ENCODE measurements at regions not wholly inside any gene's neighbourhood (a gene's known extent, or its start where the extent isn't known, plus 50 kb on each side); places are given as distances from the start of the nearest gene placed in this dataset.
A peak's percentile ranks its signal among the peaks of the same experiment; 100 is the strongest.

DNA sequence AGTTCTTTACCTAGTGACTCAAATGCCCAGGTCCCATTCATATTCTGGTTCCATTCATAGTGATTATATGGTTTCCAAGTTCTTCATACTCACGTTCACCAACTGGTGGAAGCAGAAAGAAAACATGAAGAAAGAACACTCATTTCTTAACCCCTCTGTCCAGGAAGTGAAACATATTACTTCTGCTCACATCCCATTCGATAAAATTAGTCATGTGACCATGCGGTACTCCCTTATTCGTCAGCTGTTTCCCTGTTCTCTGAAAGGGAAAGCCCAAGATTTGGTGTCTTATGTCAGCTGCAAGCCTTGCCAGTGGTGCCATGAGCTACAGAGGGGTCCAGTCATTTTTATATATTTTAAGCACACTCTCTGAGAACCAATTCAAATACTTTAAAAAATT, 387.0 kb upstream of the DMAC1 start:
- Histone ChIP-seq H4K20me1 (ENCODE audit: insufficient read depth, low read depth, low read length) (no peaks in the 10 kb centered on the region), H3K4me2 (ENCODE audit: low read depth, low read length, poor library complexity, severe bottlenecking) (no peak overlapping the region), H3K9ac (ENCODE audit: low read length) (no peak overlapping the region), H3K9me3 (ENCODE audit: low read length) (peaks cover 25% of the 10 kb centered on the region), H3K9me2 (replicated peaks; ENCODE audit: insufficient read depth, low read length) (no peaks in the 10 kb centered on the region), H3K27ac (ENCODE audit: low read length) (no peak overlapping the region), H3K4me1 (ENCODE audit: low read length) (no peaks in the 10 kb centered on the region), H3K79me2 (ENCODE audit: low read length) (no peaks in the 10 kb centered on the region), H3K36me3 (ENCODE audit: insufficient read depth, low read length) (no peaks in the 10 kb centered on the region), H3K4me3 (ENCODE audit: low read length) (no peak overlapping the region), H3K27me3 (ENCODE audit: low read length) (no peaks in the 10 kb centered on the region), H2AFZ (ENCODE audit: low read length) (peak overlapping the region; percentile 36; the same call in 1 of the 2 replicates)
- no peak for DNase-seq

DNA sequence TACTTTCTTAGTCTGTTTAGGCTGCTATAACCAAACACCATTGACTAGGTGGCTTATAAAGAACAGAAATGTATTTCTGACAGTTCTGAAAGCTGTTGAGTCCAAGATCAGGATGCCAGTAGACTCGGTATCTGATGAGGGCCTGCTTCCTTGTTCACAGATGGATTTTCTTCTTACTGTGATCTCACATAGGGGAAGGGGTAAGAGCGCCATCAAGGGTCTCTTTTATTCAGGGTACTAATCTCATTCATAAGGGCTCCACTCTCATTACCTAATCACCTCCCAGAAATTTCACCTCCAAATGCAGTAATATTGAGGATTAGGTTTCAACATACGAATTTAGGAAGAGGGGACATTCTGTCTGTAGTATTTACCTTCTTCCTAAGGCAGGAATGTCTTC, 384.0 kb upstream of the DMAC1 start:
- Histone ChIP-seq H3K27ac (ENCODE audit: low read length) (no peak overlapping the region), H3K9me3 (ENCODE audit: low read length) (peaks cover 16% of the 10 kb centered on the region), H3K4me1 (ENCODE audit: low read length) (no peaks in the 10 kb centered on the region), H3K4me2 (ENCODE audit: low read depth, low read length, poor library complexity, severe bottlenecking) (no peak overlapping the region), H2AFZ (ENCODE audit: low read length) (no peak overlapping the region), H3K36me3 (ENCODE audit: insufficient read depth, low read length) (no peaks in the 10 kb centered on the region), H3K9me2 (replicated peaks; ENCODE audit: insufficient read depth, low read length) (no peaks in the 10 kb centered on the region), H3K9ac (ENCODE audit: low read length) (no peak overlapping the region), H3K79me2 (ENCODE audit: low read length) (no peaks in the 10 kb centered on the region), H3K4me3 (ENCODE audit: low read length) (no peak overlapping the region), H4K20me1 (ENCODE audit: insufficient read depth, low read depth, low read length) (no peaks in the 10 kb centered on the region), H3K27me3 (ENCODE audit: low read length) (no peaks in the 10 kb centered on the region)
- no peak for DNase-seq

DNA sequence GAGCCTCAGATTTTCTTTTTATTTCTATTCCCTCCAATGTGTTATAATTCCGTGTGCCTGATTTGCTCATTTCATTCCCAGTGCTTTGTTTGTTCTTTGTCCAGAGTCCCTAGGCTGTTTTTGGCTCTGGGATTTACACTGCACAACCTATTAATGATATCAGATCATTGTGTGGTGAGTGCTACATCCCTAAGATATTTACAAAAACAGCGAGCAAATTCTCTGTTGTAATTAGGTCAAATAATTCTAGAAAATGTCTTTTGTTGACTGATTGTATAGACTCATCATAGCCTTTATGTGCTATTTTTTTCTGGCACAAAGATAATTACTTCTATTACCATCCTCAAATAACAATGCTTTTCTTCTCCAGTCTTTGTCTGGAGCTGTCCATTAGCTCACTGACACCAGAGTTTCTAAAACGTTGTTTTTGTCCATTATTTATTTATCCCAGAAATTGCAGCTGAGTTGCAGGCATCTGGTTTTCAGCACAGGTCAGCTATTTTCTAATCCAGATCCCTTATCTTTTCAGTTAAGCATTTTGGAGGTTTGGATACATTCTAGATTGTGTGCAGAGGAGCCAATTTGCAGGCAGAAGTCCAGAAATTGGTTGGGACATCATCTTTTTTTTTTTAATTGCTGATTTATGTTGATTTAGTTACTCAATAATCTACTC, 379.9 kb upstream of the DMAC1 start:
- Histone ChIP-seq H3K4me1 (ENCODE audit: low read length) (no peaks in the 10 kb centered on the region), H2AFZ (ENCODE audit: low read length) (no peak overlapping the region), H3K4me2 (ENCODE audit: low read depth, low read length, poor library complexity, severe bottlenecking) (no peak overlapping the region), H4K20me1 (ENCODE audit: insufficient read depth, low read depth, low read length) (no peaks in the 10 kb centered on the region), H3K9me3 (ENCODE audit: low read length) (peaks cover 18% of the 10 kb centered on the region), H3K4me3 (ENCODE audit: low read length) (no peak overlapping the region), H3K9ac (ENCODE audit: low read length) (no peak overlapping the region), H3K36me3 (ENCODE audit: insufficient read depth, low read length) (no peaks in the 10 kb centered on the region), H3K27ac (ENCODE audit: low read length) (no peak overlapping the region), H3K79me2 (ENCODE audit: low read length) (no peaks in the 10 kb centered on the region), H3K9me2 (replicated peaks; ENCODE audit: insufficient read depth, low read length) (no peaks in the 10 kb centered on the region), H3K27me3 (ENCODE audit: low read length) (no peaks in the 10 kb centered on the region)
- no peak for DNase-seq

DNA sequence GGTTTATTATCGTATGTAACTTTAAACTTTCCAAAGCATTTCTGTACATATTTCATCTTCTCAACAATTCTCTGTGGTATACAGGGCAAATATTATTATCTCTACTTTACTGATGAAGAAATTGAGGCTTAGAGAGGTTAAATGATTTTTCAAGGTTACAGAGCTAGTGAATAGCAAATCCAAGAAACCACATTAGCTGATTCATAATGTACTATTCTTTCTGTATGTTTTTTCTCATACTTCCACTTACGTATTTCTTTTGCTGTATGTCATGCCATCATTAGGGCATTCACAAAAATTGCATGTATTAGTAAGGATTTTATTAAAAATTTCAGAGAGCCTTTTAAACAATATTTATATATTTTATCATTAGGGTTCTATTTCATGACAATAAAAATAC, 372.4 kb upstream of the DMAC1 start:
- Histone ChIP-seq H3K9me3 (ENCODE audit: low read length) (peaks cover 28% of the 10 kb centered on the region), H4K20me1 (ENCODE audit: insufficient read depth, low read depth, low read length) (no peaks in the 10 kb centered on the region), H3K27ac (ENCODE audit: low read length) (no peak overlapping the region), H3K9me2 (replicated peaks; ENCODE audit: insufficient read depth, low read length) (no peaks in the 10 kb centered on the region), H3K4me3 (ENCODE audit: low read length) (no peak overlapping the region), H3K27me3 (ENCODE audit: low read length) (no peaks in the 10 kb centered on the region), H2AFZ (ENCODE audit: low read length) (no peak overlapping the region), H3K4me1 (ENCODE audit: low read length) (no peaks in the 10 kb centered on the region), H3K79me2 (ENCODE audit: low read length) (no peaks in the 10 kb centered on the region), H3K9ac (ENCODE audit: low read length) (no peak overlapping the region), H3K4me2 (ENCODE audit: low read depth, low read length, poor library complexity, severe bottlenecking) (no peak overlapping the region), H3K36me3 (ENCODE audit: insufficient read depth, low read length) (no peaks in the 10 kb centered on the region)
- no peak for DNase-seq

GRCh38 chr9:8168916-8169438, 369.4 kb upstream of the DMAC1 start:
- no peaks in the 10 kb centered on the region for H3K9me2 ChIP-seq (replicated peaks; ENCODE audit: insufficient read depth, low read length)
- H3K4me2 ChIP-seq (ENCODE audit: low read depth, low read length, poor library complexity, severe bottlenecking) = no peak overlapping the region
- no peak overlapping the region for H2AFZ ChIP-seq (ENCODE audit: low read length)
- no peak overlapping the region for H3K27ac ChIP-seq (ENCODE audit: low read length)
- DNase-seq = no peak
- H3K36me3 ChIP-seq (ENCODE audit: insufficient read depth, low read length) = no peaks in the 10 kb centered on the region
- H3K4me1 ChIP-seq (ENCODE audit: low read length) = no peaks in the 10 kb centered on the region
- no peak overlapping the region for H3K4me3 ChIP-seq (ENCODE audit: low read length)
- no peak overlapping the region for H3K9ac ChIP-seq (ENCODE audit: low read length)
- peaks cover 25% of the 10 kb centered on the region for H3K9me3 ChIP-seq (ENCODE audit: low read length)
- H4K20me1 ChIP-seq (ENCODE audit: insufficient read depth, low read depth, low read length) = no peaks in the 10 kb centered on the region
- no peaks in the 10 kb centered on the region for H3K27me3 ChIP-seq (ENCODE audit: low read length)
- no peaks in the 10 kb centered on the region for H3K79me2 ChIP-seq (ENCODE audit: low read length)

DNA sequence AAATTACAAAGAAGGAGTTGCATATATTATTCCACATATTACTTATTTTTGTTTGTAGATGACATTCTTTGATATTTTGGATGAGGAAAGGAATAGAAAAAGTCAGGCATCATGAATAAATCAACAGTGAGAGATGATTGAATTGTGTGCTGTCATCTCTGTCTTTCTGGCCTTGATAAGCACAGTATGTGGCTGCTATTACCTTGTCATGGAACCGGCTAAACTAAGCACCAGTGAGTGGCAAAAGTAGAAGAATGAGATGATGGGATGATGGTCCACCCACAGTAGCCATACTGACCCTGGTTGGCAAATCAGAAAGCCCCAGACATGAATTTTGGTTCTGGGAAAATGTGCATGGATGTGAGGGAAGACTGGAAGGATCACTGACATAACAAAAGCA, 361.2 kb upstream of the DMAC1 start:
- no peaks in the 10 kb centered on the region for H3K36me3 ChIP-seq (ENCODE audit: insufficient read depth, low read length)
- H3K9me3 ChIP-seq (ENCODE audit: low read length) = peaks cover 17% of the 10 kb centered on the region
- no peaks in the 10 kb centered on the region for H3K27me3 ChIP-seq (ENCODE audit: low read length)
- no peaks in the 10 kb centered on the region for H4K20me1 ChIP-seq (ENCODE audit: insufficient read depth, low read depth, low read length)
- H3K27ac ChIP-seq (ENCODE audit: low read length) = no peak overlapping the region
- no peak overlapping the region for H3K4me2 ChIP-seq (ENCODE audit: low read depth, low read length, poor library complexity, severe bottlenecking)
- no peaks in the 10 kb centered on the region for H3K79me2 ChIP-seq (ENCODE audit: low read length)
- no peaks in the 10 kb centered on the region for H3K4me1 ChIP-seq (ENCODE audit: low read length)
- DNase-seq = no peak
- no peak overlapping the region for H2AFZ ChIP-seq (ENCODE audit: low read length)
- H3K9ac ChIP-seq (ENCODE audit: low read length) = no peak overlapping the region
- H3K9me2 ChIP-seq (replicated peaks; ENCODE audit: insufficient read depth, low read length) = no peaks in the 10 kb centered on the region
- H3K4me3 ChIP-seq (ENCODE audit: low read length) = no peak overlapping the region

- H3K27me3 ChIP-seq (ENCODE audit: low read length) = no peaks in the 10 kb centered on the region
- no peaks in the 10 kb centered on the region for H3K9me2 ChIP-seq (replicated peaks; ENCODE audit: insufficient read depth, low read length)
- peaks cover 23% of the 10 kb centered on the region for H3K9me3 ChIP-seq (ENCODE audit: low read length)
- H2AFZ ChIP-seq (ENCODE audit: low read length) = no peak overlapping the region
- H3K4me1 ChIP-seq (ENCODE audit: low read length) = no peaks in the 10 kb centered on the region
- no peak overlapping the region for H3K4me3 ChIP-seq (ENCODE audit: low read length)
- H3K27ac ChIP-seq (ENCODE audit: low read length) = no peak overlapping the region
- H3K36me3 ChIP-seq (ENCODE audit: insufficient read depth, low read length) = no peaks in the 10 kb centered on the region
- H3K79me2 ChIP-seq (ENCODE audit: low read length) = no peaks in the 10 kb centered on the region
- no peaks in the 10 kb centered on the region for H4K20me1 ChIP-seq (ENCODE audit: insufficient read depth, low read depth, low read length)
- DNase-seq = no peak
- H3K4me2 ChIP-seq (ENCODE audit: low read depth, low read length, poor library complexity, severe bottlenecking) = no peak overlapping the region
- H3K9ac ChIP-seq (ENCODE audit: low read length) = no peak overlapping the region
Observed at GRCh38 chr9:8158574-8158973, 359.0 kb upstream of the DMAC1 start.

DNA sequence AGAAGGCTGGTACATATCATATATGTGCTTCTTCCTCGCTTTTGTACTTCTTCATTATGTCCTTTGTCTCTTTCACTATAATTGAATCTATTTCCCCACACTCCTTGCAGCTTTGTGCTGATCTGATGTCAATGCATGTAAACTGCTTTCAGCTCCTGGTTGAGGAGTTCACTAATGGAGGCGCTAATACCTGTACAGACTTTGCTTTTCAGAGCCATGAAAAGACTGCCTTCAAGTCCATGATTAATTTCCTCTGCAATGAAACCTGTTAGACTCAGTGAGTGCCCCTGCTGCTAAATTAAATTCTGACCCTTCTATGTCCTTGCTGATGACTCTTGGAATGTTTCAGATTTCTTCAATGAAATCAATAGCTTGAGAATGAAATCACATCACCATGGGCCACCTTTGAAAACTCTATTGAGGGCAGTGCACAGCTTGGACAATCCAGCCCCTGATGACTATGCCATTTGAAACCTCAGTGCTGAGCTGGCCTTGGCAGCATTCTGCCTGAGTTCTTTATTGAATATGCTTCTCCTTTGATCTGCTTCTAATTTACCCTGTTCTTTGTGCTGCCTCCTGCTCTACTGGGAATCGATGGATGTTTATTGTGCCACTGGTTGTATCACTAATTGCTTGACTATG, 358.2 kb upstream of the DMAC1 start:
- Histone ChIP-seq H3K36me3 (ENCODE audit: insufficient read depth, low read length) (no peaks in the 10 kb centered on the region), H3K9me2 (replicated peaks; ENCODE audit: insufficient read depth, low read length) (no peaks in the 10 kb centered on the region), H3K27me3 (ENCODE audit: low read length) (no peaks in the 10 kb centered on the region)

More for the DNA sequence above, 358.2 kb upstream of the DMAC1 start:
- H3K4me2 ChIP-seq (ENCODE audit: low read depth, low read length, poor library complexity, severe bottlenecking) = no peak overlapping the region
- H3K4me3 ChIP-seq (ENCODE audit: low read length) = no peak overlapping the region
- no peaks in the 10 kb centered on the region for H3K79me2 ChIP-seq (ENCODE audit: low read length)
- H4K20me1 ChIP-seq (ENCODE audit: insufficient read depth, low read depth, low read length) = no peaks in the 10 kb centered on the region
- peaks cover 31% of the 10 kb centered on the region for H3K9me3 ChIP-seq (ENCODE audit: low read length)
- no peak overlapping the region for H3K27ac ChIP-seq (ENCODE audit: low read length)
- no peak overlapping the region for H3K9ac ChIP-seq (ENCODE audit: low read length)
- H3K4me1 ChIP-seq (ENCODE audit: low read length) = no peaks in the 10 kb centered on the region
- no peak overlapping the region for H2AFZ ChIP-seq (ENCODE audit: low read length)
- DNase-seq = no peak

All from Karpas-422 (cell line).